ENCODE measurements at regions not wholly inside any gene's neighbourhood (a gene's known extent, or its start where the extent isn't known, plus 50 kb on each side); places are given as distances from the start of the nearest gene placed in this dataset.

GRCh38 chr2:83233326-83233725, 1225.8 kb downstream of the SUCLG1 start:
- no peak for TF ChIP-seq CTCF (IDR thresholded peaks at IDR 0.05)
- H3K4me3 ChIP-seq: no peak overlapping the region
- H3K27ac ChIP-seq: no peak overlapping the region
- no peak for DNase-seq (ENCODE audit: low spot score)

GRCh38 chr2:83229443-83229842, 1229.6 kb downstream of the SUCLG1 start:
- DNase-seq (ENCODE audit: low spot score): no peak
- no peak for TF ChIP-seq CTCF (IDR thresholded peaks at IDR 0.05)
- H3K4me3 ChIP-seq: no peak overlapping the region
- no peak overlapping the region for H3K27ac ChIP-seq

- no peak for DNase-seq (ENCODE audit: low spot score)
- Histone ChIP-seq H3K27ac (no peak overlapping the region), H3K4me3 (no peak overlapping the region)
- no peak for TF ChIP-seq CTCF (IDR thresholded peaks at IDR 0.05)
Observed at GRCh38 chr2:83224591-83225200, 1234.4 kb downstream of the SUCLG1 start.

GRCh38 chr2:83221258-83221657, 1237.8 kb downstream of the SUCLG1 start:
- DNase-seq (ENCODE audit: low spot score): no peak
- Histone ChIP-seq H3K4me3 (no peak overlapping the region), H3K27ac (no peak overlapping the region)
- no peak for TF ChIP-seq CTCF (IDR thresholded peaks at IDR 0.05)

GRCh38 chr2:83217854-83218253, 1241.2 kb downstream of the SUCLG1 start:
- no peak for TF ChIP-seq CTCF (IDR thresholded peaks at IDR 0.05)
- Histone ChIP-seq H3K27ac (no peak overlapping the region), H3K4me3 (no peak overlapping the region)

GRCh38 chr2:83196225-83196624, 1262.9 kb downstream of the SUCLG1 start:
- TF ChIP-seq CTCF (IDR thresholded peaks at IDR 0.05): no peak
- no peak overlapping the region for H3K27ac ChIP-seq
- H3K4me3 ChIP-seq: no peak overlapping the region
- DNase-seq (ENCODE audit: low spot score): no peak

More at GRCh38 chr2:83217854-83218253, 1241.2 kb downstream of the SUCLG1 start:
- DNase-seq (ENCODE audit: low spot score): no peak

GRCh38 chr2:83191316-83191715, 1267.8 kb downstream of the SUCLG1 start:
- DNase-seq (ENCODE audit: low spot score): no peak
- Histone ChIP-seq H3K27ac (no peak overlapping the region), H3K4me3 (no peak overlapping the region)
- TF ChIP-seq CTCF (IDR thresholded peaks at IDR 0.05): no peak

All from coronary artery (tissue), 2 donors.